ENCODE measurements at regions not wholly inside any gene's neighbourhood (a gene's known extent, or its start where the extent isn't known, plus 50 kb on each side); places are given as distances from the start of the nearest gene placed in this dataset.

- H3K4me1 Mint-ChIP-seq, result no peaks in the 10 kb centered on the region
- no peaks in the 10 kb centered on the region for H3K27me3 ChIP-seq
- H3K4me1 ChIP-seq, result no peaks in the 10 kb centered on the region
- no peaks in the 10 kb centered on the region for H4K20me1 ChIP-seq (ENCODE audit: low read depth)
- no peak overlapping the region for H3K4me2 ChIP-seq
- no peaks in the 10 kb centered on the region for H3K79me2 ChIP-seq (ENCODE audit: low read depth)
- no peak overlapping the region for H3K27ac Mint-ChIP-seq
- no peak overlapping the region for H2AFZ ChIP-seq (replicated peaks)
- H3K4me3 Mint-ChIP-seq, result no peak overlapping the region
- no peak overlapping the region for H3K9ac ChIP-seq
- H3K9me3 Mint-ChIP-seq, result no peaks in the 10 kb centered on the region
- no peaks in the 10 kb centered on the region for H3K36me3 ChIP-seq
- peaks cover 4% of the 10 kb centered on the region for H3K27me3 Mint-ChIP-seq (ENCODE audit: insufficient read depth, low read depth)
- no peaks in the 10 kb centered on the region for H3F3A ChIP-seq (ENCODE audit: low read depth)
- H3K36me3 Mint-ChIP-seq, result no peaks in the 10 kb centered on the region
- H3K27ac ChIP-seq, result no peak overlapping the region
- H3K9me3 ChIP-seq (ENCODE audit: low read depth), result no peaks in the 10 kb centered on the region
- no peak for DNase-seq (ENCODE audit: low spot score)
- no peak for TF ChIP-seq CTCF (IDR thresholded peaks at IDR 0.05)
- TF ChIP-seq EZH2phosphoT487 (IDR thresholded peaks at IDR 0.05), result no peak
- no peak for TF ChIP-seq EZH2 (IDR thresholded peaks at IDR 0.05)
- H3K4me3 ChIP-seq, result no peak overlapping the region
Observed at GRCh38 chr16:47877166-47877565, 278.6 kb downstream of the ABCC12 start.

GRCh38 chr16:47876511-47876910, 279.3 kb downstream of the ABCC12 start:
- Mint-ChIP-seq H3K27ac (no peak overlapping the region), H3K9me3 (no peaks in the 10 kb centered on the region), H3K27me3 (ENCODE audit: insufficient read depth, low read depth) (peaks cover 4% of the 10 kb centered on the region), H3K4me3 (no peak overlapping the region), H3K36me3 (no peaks in the 10 kb centered on the region), H3K4me1 (no peaks in the 10 kb centered on the region)
- Histone ChIP-seq H3K36me3 (no peaks in the 10 kb centered on the region), H3K4me1 (no peaks in the 10 kb centered on the region), H2AFZ (replicated peaks) (no peak overlapping the region), H4K20me1 (ENCODE audit: low read depth) (no peaks in the 10 kb centered on the region), H3K9me3 (ENCODE audit: low read depth) (no peaks in the 10 kb centered on the region), H3K79me2 (ENCODE audit: low read depth) (no peaks in the 10 kb centered on the region), H3K27me3 (no peaks in the 10 kb centered on the region), H3K4me3 (no peak overlapping the region), H3K4me2 (no peak overlapping the region), H3F3A (ENCODE audit: low read depth) (no peaks in the 10 kb centered on the region), H3K27ac (no peak overlapping the region), H3K9ac (no peak overlapping the region)
- no peak for TF ChIP-seq EZH2phosphoT487 (IDR thresholded peaks at IDR 0.05)
- no peak for TF ChIP-seq EZH2 (IDR thresholded peaks at IDR 0.05)
- TF ChIP-seq CTCF (IDR thresholded peaks at IDR 0.05), result no peak
- DNase-seq (ENCODE audit: low spot score), result no peak

- no peaks in the 10 kb centered on the region for H3K79me2 ChIP-seq (ENCODE audit: low read depth)
- no peaks in the 10 kb centered on the region for H3K36me3 ChIP-seq
- Mint-ChIP-seq H3K27ac (no peak overlapping the region), H3K27me3 (ENCODE audit: insufficient read depth, low read depth) (peaks cover 5% of the 10 kb centered on the region), H3K9me3 (peaks cover 3% of the 10 kb centered on the region), H3K36me3 (no peaks in the 10 kb centered on the region), H3K4me1 (no peaks in the 10 kb centered on the region), H3K4me3 (no peak overlapping the region)
- H3K4me3 ChIP-seq, result no peak overlapping the region
- no peak overlapping the region for H3K4me2 ChIP-seq
- H3K9ac ChIP-seq, result no peak overlapping the region
- no peak for DNase-seq (ENCODE audit: low spot score)
- H3K27ac ChIP-seq, result no peak overlapping the region
- H3F3A ChIP-seq (ENCODE audit: low read depth), result no peaks in the 10 kb centered on the region
- H3K27me3 ChIP-seq, result no peaks in the 10 kb centered on the region
- no peaks in the 10 kb centered on the region for H4K20me1 ChIP-seq (ENCODE audit: low read depth)
- H3K4me1 ChIP-seq, result no peaks in the 10 kb centered on the region
- TF ChIP-seq CTCF (IDR thresholded peaks at IDR 0.05) (peak; percentile 47), EZH2 (IDR thresholded peaks at IDR 0.05) (no peak), EZH2phosphoT487 (IDR thresholded peaks at IDR 0.05) (no peak)
- H3K9me3 ChIP-seq (ENCODE audit: low read depth), result no peaks in the 10 kb centered on the region
- H2AFZ ChIP-seq (replicated peaks), result no peak overlapping the region
Observed at GRCh38 chr16:47873434-47873833, 282.4 kb downstream of the ABCC12 start.
